CD1c-positive myeloid dendritic cell (primary cell): ENCODE measurements at regions not wholly inside any gene's neighbourhood (a gene's known extent, or its start where the extent isn't known, plus 50 kb on each side); places are given as distances from the start of the nearest gene placed in this dataset.
"Not testable (repeated sequence)": the region's sequence is repeated elsewhere in the genome, so short reads cannot be mapped to it uniquely, and the experiment has no call there.

Experiments
- DNase-seq: peaks from one replicate; pipeline ENCODE4 v3.0.0-alpha.2; 2016; ENCODE audit errors: extremely low spot score

- no peak for DNase-seq
Measured at GRCh38 chr6:167735084-167735950, 91.4 kb upstream of the AFDN start.

- DNase-seq = no peak
Measured at GRCh38 chr6:167735951-167736288, 90.8 kb upstream of the AFDN start.

- DNase-seq = no peak
Measured at GRCh38 chr6:167736486-167737204, 90.1 kb upstream of the AFDN start.

GRCh38 chr6:167737205-167737830, 89.4 kb upstream of the AFDN start:
- no peak for DNase-seq

- DNase-seq = no peak
Measured at GRCh38 chr6:167738386-167738785, 88.3 kb upstream of the AFDN start.

- DNase-seq = no peak
Measured at GRCh38 chr6:167739721-167740475, 86.8 kb upstream of the AFDN start.

- no peak for DNase-seq
Measured at GRCh38 chr6:167742719-167743303, 83.9 kb upstream of the AFDN start.

GRCh38 chr6:167744681-167745669, 81.7 kb upstream of the AFDN start:
- DNase-seq = no peak

- no peak for DNase-seq
Measured at GRCh38 chr6:167745670-167746389, 80.9 kb upstream of the AFDN start.

GRCh38 chr6:167746390-167746907, 80.3 kb upstream of the AFDN start:
- DNase-seq = no peak

- DNase-seq = no peak
Measured at GRCh38 chr6:167746975-167747374, 79.7 kb upstream of the AFDN start.

GRCh38 chr6:167747645-167748044, 79.1 kb upstream of the AFDN start:
- no peak for DNase-seq

GRCh38 chr6:167748046-167748445, 78.7 kb upstream of the AFDN start:
- no peak for DNase-seq

- DNase-seq = no peak
Measured at GRCh38 chr6:167748458-167749379, 78.0 kb upstream of the AFDN start.

GRCh38 chr6:167750956-167751358, 75.8 kb upstream of the AFDN start:
- DNase-seq = no peak

- no peak for DNase-seq
Measured at GRCh38 chr6:167751579-167752115, 75.1 kb upstream of the AFDN start.

- not testable (repeated sequence) for DNase-seq
Measured at GRCh38 chr6:167753281-167753680, 73.4 kb upstream of the AFDN start.

- no peak for DNase-seq
Measured at GRCh38 chr6:167754691-167755090, 72.0 kb upstream of the AFDN start.
